VCaP (cell line): ENCODE measurements at regions not wholly inside any gene's neighbourhood (a gene's known extent, or its start where the extent isn't known, plus 50 kb on each side); places are given as distances from the start of the nearest gene placed in this dataset.

ENCODE experiments used
- H3K27ac ChIP-seq: fragments of 450-650 bp; 2 replicates; pipeline ENCODE4 v1.5.1; 2017
- TF ChIP-seq, protein P1 (sequence below): fragments of 450-650 bp; conservative IDR thresholded peaks from 2 replicates; pipeline ENCODE4 v1.5.1; 2017; ENCODE audit warnings: mild to moderate bottlenecking, moderate library complexity

DNA sequence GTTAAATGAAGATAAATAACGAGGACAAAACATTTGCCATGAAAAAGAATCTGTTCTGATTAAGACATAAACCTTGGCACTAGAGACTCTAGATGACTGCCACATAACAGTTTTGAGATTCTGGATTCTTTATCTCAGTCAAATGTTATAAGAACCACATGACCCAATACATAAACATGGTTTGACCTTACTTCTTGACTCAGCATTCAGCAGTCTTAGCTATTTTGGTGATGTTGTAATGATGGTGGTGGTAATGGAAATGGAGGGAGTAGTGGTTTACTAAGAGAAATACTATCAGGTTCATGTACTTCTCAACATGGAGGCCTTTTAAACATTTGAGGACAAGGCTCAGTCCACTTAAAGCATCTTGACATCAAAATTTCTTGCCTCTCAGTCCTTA, 925.4 kb downstream of the CDH11 start:
- H3K27ac ChIP-seq: no peak overlapping the region
- TF ChIP-seq, protein P1, sequence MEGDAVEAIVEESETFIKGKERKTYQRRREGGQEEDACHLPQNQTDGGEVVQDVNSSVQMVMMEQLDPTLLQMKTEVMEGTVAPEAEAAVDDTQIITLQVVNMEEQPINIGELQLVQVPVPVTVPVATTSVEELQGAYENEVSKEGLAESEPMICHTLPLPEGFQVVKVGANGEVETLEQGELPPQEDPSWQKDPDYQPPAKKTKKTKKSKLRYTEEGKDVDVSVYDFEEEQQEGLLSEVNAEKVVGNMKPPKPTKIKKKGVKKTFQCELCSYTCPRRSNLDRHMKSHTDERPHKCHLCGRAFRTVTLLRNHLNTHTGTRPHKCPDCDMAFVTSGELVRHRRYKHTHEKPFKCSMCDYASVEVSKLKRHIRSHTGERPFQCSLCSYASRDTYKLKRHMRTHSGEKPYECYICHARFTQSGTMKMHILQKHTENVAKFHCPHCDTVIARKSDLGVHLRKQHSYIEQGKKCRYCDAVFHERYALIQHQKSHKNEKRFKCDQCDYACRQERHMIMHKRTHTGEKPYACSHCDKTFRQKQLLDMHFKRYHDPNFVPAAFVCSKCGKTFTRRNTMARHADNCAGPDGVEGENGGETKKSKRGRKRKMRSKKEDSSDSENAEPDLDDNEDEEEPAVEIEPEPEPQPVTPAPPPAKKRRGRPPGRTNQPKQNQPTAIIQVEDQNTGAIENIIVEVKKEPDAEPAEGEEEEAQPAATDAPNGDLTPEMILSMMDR: no peak

DNA sequence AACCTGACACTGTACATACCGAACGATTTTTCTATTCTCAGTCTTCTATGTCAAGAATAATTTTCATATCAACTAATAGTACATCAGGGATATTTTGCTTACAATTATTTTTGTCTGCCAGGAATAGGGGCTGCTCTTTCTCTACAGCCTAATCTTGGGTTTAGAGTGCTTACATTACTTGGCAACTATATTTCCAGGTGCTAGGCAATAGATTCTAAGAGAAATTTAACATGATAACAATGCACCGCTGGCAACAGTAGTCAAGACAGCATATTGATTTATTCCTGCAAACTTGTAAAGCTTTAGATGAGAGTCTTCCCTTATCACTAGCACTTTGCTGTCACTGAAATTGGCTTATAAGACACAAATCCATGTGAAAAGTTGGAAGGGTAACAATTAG, 935.9 kb downstream of the CDH11 start:
- no peak overlapping the region for H3K27ac ChIP-seq
- TF ChIP-seq, protein P1: no peak

DNA sequence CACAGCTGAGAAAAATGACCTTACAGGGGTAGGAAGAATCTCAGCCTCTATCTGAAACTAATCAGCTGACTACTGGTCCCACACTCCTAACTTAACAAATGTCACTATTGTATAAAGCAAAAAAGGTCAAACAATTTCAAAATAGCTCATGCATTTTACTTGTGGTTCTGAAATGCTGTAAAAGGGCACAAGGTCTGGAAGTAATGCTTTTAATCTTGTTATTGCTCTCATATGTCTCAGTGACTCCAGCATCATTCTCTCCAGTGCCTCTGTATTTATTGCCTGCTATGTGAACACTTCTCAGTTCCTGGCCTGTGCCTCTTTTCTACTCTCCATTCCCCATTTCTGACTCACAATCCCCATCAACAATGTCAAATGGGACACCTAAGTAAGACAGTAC, 937.7 kb downstream of the CDH11 start:
- TF ChIP-seq, protein P1: no peak
- no peak overlapping the region for H3K27ac ChIP-seq

DNA sequence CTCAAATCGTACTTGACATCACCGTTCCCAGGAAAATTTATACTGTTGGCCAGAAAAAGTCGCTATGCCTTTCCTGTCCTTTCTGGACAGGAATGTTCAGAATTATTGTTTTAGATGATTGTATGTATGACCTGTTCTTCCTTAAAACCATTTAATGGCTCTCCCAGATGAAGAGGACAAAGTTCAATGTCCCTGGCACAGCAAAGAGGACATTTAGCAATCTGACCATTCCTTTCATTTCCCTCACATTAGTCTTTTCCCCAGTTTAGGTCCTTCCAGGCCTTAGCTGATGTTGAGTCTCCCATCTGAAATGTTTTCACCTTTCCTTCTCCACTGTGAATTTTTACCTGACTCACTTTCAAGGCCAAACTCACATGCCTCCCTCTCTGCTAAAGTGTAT, 938.9 kb downstream of the CDH11 start:
- TF ChIP-seq, protein P1: no peak
- H3K27ac ChIP-seq: no peak overlapping the region

DNA sequence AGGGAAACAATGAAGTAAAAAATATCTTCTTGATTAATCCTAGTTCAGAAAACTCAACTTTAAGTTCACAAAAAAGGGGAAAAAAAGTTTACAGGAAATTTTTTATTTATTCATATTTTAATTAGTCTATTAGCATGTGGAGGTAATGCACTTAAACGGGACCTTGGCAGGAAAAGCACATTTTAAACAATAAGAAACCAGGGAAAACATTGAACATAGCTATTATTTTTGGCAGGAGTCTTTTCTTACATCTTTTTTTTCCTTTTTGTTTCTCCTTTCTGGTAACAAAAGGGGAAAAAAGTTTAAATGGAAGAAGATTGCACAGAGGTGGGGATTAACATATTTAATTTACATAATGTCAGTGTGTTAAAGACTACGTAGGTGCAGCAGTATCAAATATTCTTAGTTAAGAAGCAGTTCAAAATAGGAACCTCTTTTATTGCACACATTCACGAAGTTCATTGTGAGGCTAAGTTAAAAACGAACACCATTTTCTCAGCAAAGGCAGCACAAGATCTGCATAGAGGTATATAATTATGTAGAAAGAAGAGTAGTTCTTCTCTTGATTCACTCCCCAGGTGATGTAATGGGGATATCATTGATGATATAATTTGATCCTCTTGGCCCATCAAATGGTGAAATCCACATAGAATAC, 940.5 kb downstream of the CDH11 start:
- H3K27ac ChIP-seq: no peak overlapping the region

DNA sequence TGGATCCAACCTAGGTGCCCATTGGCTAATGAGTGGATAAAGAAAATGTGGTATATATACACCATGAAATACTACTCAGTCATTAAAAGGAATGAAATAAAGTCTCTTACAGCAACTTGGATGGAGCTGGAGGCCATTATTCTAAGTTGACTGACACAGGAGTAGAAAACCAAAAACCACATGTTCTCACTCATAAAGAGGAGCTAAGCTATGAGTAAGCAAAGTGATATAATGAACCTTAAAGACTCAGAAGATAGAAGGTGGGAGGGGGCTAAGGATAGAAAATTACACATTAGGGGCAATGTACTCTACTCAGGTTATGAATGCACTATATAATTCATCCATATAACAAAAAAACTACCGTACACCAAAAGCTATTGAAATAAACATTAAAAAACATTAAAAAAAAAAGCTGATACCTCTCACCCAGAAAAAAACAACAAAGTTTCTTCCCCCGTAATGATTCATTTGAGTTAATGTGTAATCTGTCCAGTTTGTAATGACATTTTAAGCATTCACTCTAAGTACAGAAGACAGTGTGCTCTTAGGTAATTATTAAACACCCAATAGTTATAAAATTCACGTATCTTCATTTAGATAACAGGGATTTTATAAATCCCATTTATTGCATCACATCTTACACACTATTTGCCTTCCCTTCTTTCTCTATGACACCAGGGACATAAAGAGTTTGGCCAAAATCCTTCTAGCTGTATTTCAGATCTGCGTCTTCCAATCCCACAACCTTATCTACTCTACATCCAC, 941.5 kb downstream of the CDH11 start:
- H3K27ac ChIP-seq: no peak overlapping the region
- TF ChIP-seq, protein P1: no peak

More for the DNA sequence above, 940.5 kb downstream of the CDH11 start:
- TF ChIP-seq, protein P1: no peak

DNA sequence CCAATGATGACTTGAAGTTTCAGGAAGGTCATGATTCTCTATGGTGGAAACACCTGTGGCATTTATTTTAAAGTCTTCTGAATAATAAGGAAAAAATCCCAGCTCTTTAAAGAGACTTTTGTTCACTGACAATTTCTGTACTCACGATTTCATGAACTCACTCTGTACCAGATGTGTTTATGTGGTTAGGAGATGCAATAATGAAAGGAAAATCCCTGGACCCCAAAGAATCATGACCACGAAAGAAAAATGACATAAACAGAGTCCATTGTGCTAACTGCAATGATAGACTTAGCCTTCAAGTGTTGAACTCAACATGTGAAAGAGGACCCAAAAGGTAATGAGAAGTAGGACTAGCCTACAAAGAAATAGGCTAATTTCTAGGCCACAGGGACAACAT, 947.5 kb downstream of the CDH11 start:
- TF ChIP-seq, protein P1: no peak
- H3K27ac ChIP-seq: no peak overlapping the region
